PFSK-1 (cell line): ENCODE measurements at regions not wholly inside any gene's neighbourhood (a gene's known extent, or its start where the extent isn't known, plus 50 kb on each side); places are given as distances from the start of the nearest gene placed in this dataset.

ENCODE experiments used
- FOXP2 ChIP-seq: optimal IDR thresholded peaks from 2 replicates; pipeline ENCODE3; 2011; ENCODE audit warnings: borderline replicate concordance, control low read depth, inconsistent platforms; ENCODE audit not compliant: insufficient read depth; ENCODE audit errors: extremely low read length, extremely low read depth
- POLR2AphosphoS5 ChIP-seq: IDR thresholded peaks from 2 replicates; pipeline ENCODE4 v1.6.1; 2012; ENCODE audit warnings: low read depth, mild to moderate bottlenecking, control low read depth, low read length, moderate library complexity
- REST ChIP-seq, 2 experiments: IDR thresholded peaks; 2 replicates each; pipeline versions ENCODE4 v1.6.1 to v1.8.0; 2011 to 2012; ENCODE audit warnings: low read depth in 2 of 2, low read length in 2 of 2, control low read depth in 1 of 2, inconsistent platforms in 1 of 2, mild to moderate bottlenecking in 1 of 2, moderate library complexity in 1 of 2; ENCODE audit not compliant: insufficient read depth in 1 of 2
- SIN3A ChIP-seq: IDR thresholded peaks from 2 replicates; pipeline ENCODE4 v1.6.1; 2012; ENCODE audit warnings: mild to moderate bottlenecking, low read length, moderate library complexity, borderline replicate concordance; ENCODE audit not compliant: insufficient read depth
- TAF1 ChIP-seq: IDR thresholded peaks from 2 replicates; pipeline ENCODE4 v1.6.1; 2012; ENCODE audit warnings: low read length, control low read depth, borderline replicate concordance; ENCODE audit not compliant: insufficient read depth

- TF ChIP-seq TAF1 (no peak), SIN3A (no peak), FOXP2 (no peak), REST (IDR thresholded peaks at IDR 0.05; ENCODE audit: insufficient read depth in 1 of 2, low read depth in 2 of 2, low read length in 2 of 2) (no peak), POLR2AphosphoS5 (no peak)
Measured at GRCh38 chr2:133843551-133843950, 275.3 kb upstream of the NCKAP5 start.

- TF ChIP-seq TAF1 (no peak), FOXP2 (peak; percentile 52), POLR2AphosphoS5 (no peak), REST (IDR thresholded peaks at IDR 0.05; ENCODE audit: insufficient read depth in 1 of 2, low read depth in 2 of 2, low read length in 2 of 2) (no peak)
Measured at GRCh38 chr2:133844214-133844892, 276.1 kb upstream of the NCKAP5 start.

GRCh38 chr2:133846476-133846875, 278.2 kb upstream of the NCKAP5 start:
- TF ChIP-seq REST (IDR thresholded peaks at IDR 0.05; ENCODE audit: insufficient read depth in 1 of 2, low read depth in 2 of 2, low read length in 2 of 2) (no peak), FOXP2 (no peak), TAF1 (no peak), POLR2AphosphoS5 (no peak), SIN3A (no peak)

GRCh38 chr2:133847591-133847990, 279.3 kb upstream of the NCKAP5 start:
- TF ChIP-seq POLR2AphosphoS5 (no peak), FOXP2 (no peak), SIN3A (no peak), REST (IDR thresholded peaks at IDR 0.05; ENCODE audit: insufficient read depth in 1 of 2, low read depth in 2 of 2, low read length in 2 of 2) (no peak), TAF1 (no peak)

- TF ChIP-seq FOXP2 (no peak), TAF1 (no peak), REST (IDR thresholded peaks at IDR 0.05; ENCODE audit: insufficient read depth in 1 of 2, low read depth in 2 of 2, low read length in 2 of 2) (no peak), POLR2AphosphoS5 (no peak), SIN3A (no peak)
Measured at GRCh38 chr2:133848111-133848649, 279.9 kb upstream of the NCKAP5 start.
